A549 (cell line): ENCODE measurements at regions not wholly inside any gene's neighbourhood (a gene's known extent, or its start where the extent isn't known, plus 50 kb on each side); places are given as distances from the start of the nearest gene placed in this dataset.

Experiments used
- CHD4 ChIP-seq: fragments of 200-600 bp; sonication (generic); IDR thresholded peaks from 2 replicates; pipeline ENCODE4 v1.6.1; 2016; ENCODE audit warnings: antibody characterized with exemption, mild to moderate bottlenecking, borderline replicate concordance
- MAX ChIP-seq: IDR thresholded peaks from 2 replicates; pipeline ENCODE4 v1.6.1; 2012
- POLR2A ChIP-seq: IDR thresholded peaks from 2 replicates; pipeline ENCODE4 v1.6.1; 2012; ENCODE audit warnings: mild to moderate bottlenecking, low read length

GRCh38 chr3:87473944-87474343 lies 197.6 kb upstream of the POU1F1 start:
- TF ChIP-seq POLR2A (no peak), MAX (no peak), CHD4 (no peak)
